BJ (cell line): ENCODE measurements at regions not wholly inside any gene's neighbourhood (a gene's known extent, or its start where the extent isn't known, plus 50 kb on each side); places are given as distances from the start of the nearest gene placed in this dataset.
A peak's percentile ranks its signal among the peaks of the same experiment; 100 is the strongest.

Source experiments
- CTCF ChIA-PET: fragments of 350-600 bp; formaldehyde crosslinking; extraction: SDS; loops from one replicate; lab custom pipeline; 2021; ENCODE audit warnings: antibody characterized with exemption, inconsistent platforms; lab: Yijun Ruan, JAX
- POLR2A ChIA-PET: fragments of 300-600 bp; sonication (Branson Sonifier 250); formaldehyde crosslinking; extraction: SDS; loops from one replicate; lab custom pipeline; 2021; ENCODE audit warnings: antibody characterized with exemption; lab: Charles Lee
- DNase-seq: peaks from one replicate; pipeline ENCODE4 v3.0.0-alpha.2; 2011; ENCODE audit warnings: low read depth
- H3K27me3 ChIP-seq: 2 replicates; pipeline ENCODE4 v1.6.0; 2011; ENCODE audit warnings: low read length; ENCODE audit not compliant: control insufficient read depth, insufficient read depth
- H3K36me3 ChIP-seq: 2 replicates; pipeline ENCODE4 v1.5.1; 2011; ENCODE audit warnings: low read length; ENCODE audit not compliant: control insufficient read depth, insufficient read depth
- H3K4me3 ChIP-seq: 2 replicates; pipeline ENCODE4 v1.5.1; 2011; ENCODE audit warnings: low read depth, mild to moderate bottlenecking, control low read depth, low read length
- TF ChIP-seq, protein P1 (sequence below): IDR thresholded peaks from 2 replicates; pipeline ENCODE4 v1.5.1; 2011; ENCODE audit warnings: low read depth, mild to moderate bottlenecking, control low read depth, inconsistent platforms, low read length, moderate library complexity; ENCODE audit not compliant: insufficient read depth

DNA sequence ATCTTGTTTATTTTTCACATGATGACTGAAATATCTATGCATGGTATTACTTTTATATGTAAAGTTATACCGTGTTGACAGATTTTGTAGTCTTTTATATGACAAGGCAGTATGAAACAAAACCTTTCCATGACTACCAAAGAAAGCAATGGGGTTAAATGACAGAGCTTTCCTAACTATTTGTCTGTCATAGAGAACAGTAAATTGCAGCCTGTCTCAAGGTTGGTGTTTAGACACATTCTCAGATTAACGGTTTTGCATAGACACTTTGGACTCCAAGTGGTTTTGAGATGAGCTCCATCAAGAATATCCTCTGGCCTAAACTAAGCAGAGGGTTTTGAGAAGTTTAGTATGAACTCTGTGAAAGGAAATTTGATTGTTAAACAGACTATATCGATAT is 180.7 kb upstream of the TENM3 start:
- H3K27me3 ChIP-seq, result no peaks in the 10 kb centered on the region
- H3K4me3 ChIP-seq, result no peak overlapping the region
- TF ChIP-seq, protein P1, sequence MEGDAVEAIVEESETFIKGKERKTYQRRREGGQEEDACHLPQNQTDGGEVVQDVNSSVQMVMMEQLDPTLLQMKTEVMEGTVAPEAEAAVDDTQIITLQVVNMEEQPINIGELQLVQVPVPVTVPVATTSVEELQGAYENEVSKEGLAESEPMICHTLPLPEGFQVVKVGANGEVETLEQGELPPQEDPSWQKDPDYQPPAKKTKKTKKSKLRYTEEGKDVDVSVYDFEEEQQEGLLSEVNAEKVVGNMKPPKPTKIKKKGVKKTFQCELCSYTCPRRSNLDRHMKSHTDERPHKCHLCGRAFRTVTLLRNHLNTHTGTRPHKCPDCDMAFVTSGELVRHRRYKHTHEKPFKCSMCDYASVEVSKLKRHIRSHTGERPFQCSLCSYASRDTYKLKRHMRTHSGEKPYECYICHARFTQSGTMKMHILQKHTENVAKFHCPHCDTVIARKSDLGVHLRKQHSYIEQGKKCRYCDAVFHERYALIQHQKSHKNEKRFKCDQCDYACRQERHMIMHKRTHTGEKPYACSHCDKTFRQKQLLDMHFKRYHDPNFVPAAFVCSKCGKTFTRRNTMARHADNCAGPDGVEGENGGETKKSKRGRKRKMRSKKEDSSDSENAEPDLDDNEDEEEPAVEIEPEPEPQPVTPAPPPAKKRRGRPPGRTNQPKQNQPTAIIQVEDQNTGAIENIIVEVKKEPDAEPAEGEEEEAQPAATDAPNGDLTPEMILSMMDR, result no peak
- DNase-seq, result no peak
- ChIA-PET CTCF (no interaction called here), POLR2A (no interaction called here)
- no peaks in the 10 kb centered on the region for H3K36me3 ChIP-seq

DNA sequence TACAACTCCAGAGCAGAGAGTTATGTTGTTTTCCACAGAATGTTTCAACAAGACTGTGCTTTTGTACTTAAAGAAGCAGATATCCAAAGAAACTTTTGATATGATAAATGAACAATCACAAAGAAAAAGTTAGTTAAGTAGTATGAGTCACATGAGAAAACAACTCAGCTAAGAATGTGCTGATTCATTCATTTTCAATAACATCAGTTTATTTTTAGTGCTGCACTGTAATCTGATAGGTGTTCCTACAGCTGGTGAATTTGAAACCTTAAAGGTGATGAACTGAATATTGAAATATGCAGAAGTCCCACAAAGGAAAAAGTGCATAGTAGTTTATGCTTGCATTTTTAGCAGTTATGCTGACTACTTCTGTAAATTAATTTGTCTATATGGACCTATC is 180.3 kb upstream of the TENM3 start:
- Histone ChIP-seq H3K36me3 (no peaks in the 10 kb centered on the region), H3K27me3 (no peaks in the 10 kb centered on the region), H3K4me3 (no peak overlapping the region)
- TF ChIP-seq, protein P1, result no peak
- ChIA-PET POLR2A (no interaction called here), CTCF (no interaction called here)
- peak; percentile 52 for DNase-seq

- DNase-seq, result no peak
- TF ChIP-seq, protein P1, result no peak
- H3K36me3 ChIP-seq, result no peaks in the 10 kb centered on the region
- ChIA-PET CTCF (no interaction called here), POLR2A (no interaction called here)
- no peaks in the 10 kb centered on the region for H3K27me3 ChIP-seq
- H3K4me3 ChIP-seq, result no peak overlapping the region
Observed at GRCh38 chr4:182063651-182064050, 179.6 kb upstream of the TENM3 start.

GRCh38 chr4:182065255-182065654 is 177.9 kb upstream of the TENM3 start:
- TF ChIP-seq, protein P1, result no peak

GRCh38 chr4:182066037-182066436 is 177.2 kb upstream of the TENM3 start:
- Histone ChIP-seq H3K4me3 (no peak overlapping the region), H3K27me3 (no peaks in the 10 kb centered on the region), H3K36me3 (no peaks in the 10 kb centered on the region)
- POLR2A ChIA-PET, result no interaction called here
- CTCF ChIA-PET, result no interaction called here
- TF ChIP-seq, protein P1, result no peak
- no peak for DNase-seq

More at GRCh38 chr4:182065255-182065654, 177.9 kb upstream of the TENM3 start:
- ChIA-PET POLR2A (no interaction called here), CTCF (no interaction called here)
- no peaks in the 10 kb centered on the region for H3K36me3 ChIP-seq
- H3K4me3 ChIP-seq, result no peak overlapping the region
- no peak for DNase-seq
- H3K27me3 ChIP-seq, result no peaks in the 10 kb centered on the region
